Tibial nerve (tissue), 4 donors: ENCODE measurements at regions not wholly inside any gene's neighbourhood (a gene's known extent, or its start where the extent isn't known, plus 50 kb on each side); places are given as distances from the start of the nearest gene placed in this dataset.
"Not testable (repeated sequence)": the region's sequence is repeated elsewhere in the genome, so short reads cannot be mapped to it uniquely, and the experiment has no call there.

Source experiments
- DNase-seq, 2 donors: peaks; one replicate each; pipeline ENCODE4 v3.0.0-alpha.2; 2019; ENCODE audit warnings: low spot score in 2 of 2
- H3K27ac ChIP-seq, 4 donors: fragments of 200-600 bp; sonication (generic) in 3 of 4; one replicate each; pipeline ENCODE4 v1.5.1; 2017 to 2019; ENCODE audit warnings: mild to moderate bottlenecking in 1 of 4
- H3K27me3 ChIP-seq, 2 donors: fragments of 200-600 bp; sonication (generic) in 1 of 2; one replicate each; pipeline versions ENCODE4 v1.5.1 to v1.6.0; 2017 to 2019
- H3K36me3 ChIP-seq, 3 donors: fragments of 200-600 bp; sonication (generic); one replicate each; pipeline ENCODE4 v1.5.1; 2018 to 2019
- H3K4me1 ChIP-seq, 4 donors: fragments of 200-600 bp; sonication (generic) in 3 of 4; one replicate each; pipeline ENCODE4 v1.5.1; 2017 to 2019
- H3K4me3 ChIP-seq, 4 donors: fragments of 200-600 bp; sonication (generic) in 3 of 4; one replicate each; pipeline ENCODE4 v1.5.1; 2017 to 2019; ENCODE audit warnings: mild to moderate bottlenecking in 1 of 4, moderate library complexity in 1 of 4
- H3K9me3 ChIP-seq, 4 donors: fragments of 200-600 bp; sonication (generic) in 3 of 4; one replicate each; pipeline ENCODE4 v1.5.1; 2017 to 2019
- EP300 ChIP-seq, 2 donors: sonication (generic); formaldehyde crosslinking; IDR thresholded peaks; one replicate each; pipeline ENCODE4 v1.6.1; 2017; ENCODE audit warnings: antibody characterized with exemption in 2 of 2, mild to moderate bottlenecking in 1 of 2
- POLR2A ChIP-seq, 2 donors: fragments of 450-650 bp; IDR thresholded peaks; one replicate each; pipeline ENCODE4 v1.6.1; 2017; ENCODE audit warnings: antibody characterized with exemption in 2 of 2, mild to moderate bottlenecking in 2 of 2, moderate library complexity in 2 of 2
- WGBS, 2 donors: methylation state at CpG; one replicate each; pipeline ENCODE4 v1.1.5; 2018; 5-methylcytosine and 5-hydroxymethylcytosine counted together
- TF ChIP-seq, protein P1 (sequence below), 5 experiments: fragments of 200-600 bp in 3 of 5; fragments of 450-650 bp in 2 of 5; sonication (generic) in 3 of 5; IDR thresholded peaks; one replicate each; pipeline ENCODE4 v1.5.1; 2016 to 2019; ENCODE audit warnings: antibody characterized with exemption in 5 of 5, mild to moderate bottlenecking in 3 of 5, moderate library complexity in 2 of 5

DNA sequence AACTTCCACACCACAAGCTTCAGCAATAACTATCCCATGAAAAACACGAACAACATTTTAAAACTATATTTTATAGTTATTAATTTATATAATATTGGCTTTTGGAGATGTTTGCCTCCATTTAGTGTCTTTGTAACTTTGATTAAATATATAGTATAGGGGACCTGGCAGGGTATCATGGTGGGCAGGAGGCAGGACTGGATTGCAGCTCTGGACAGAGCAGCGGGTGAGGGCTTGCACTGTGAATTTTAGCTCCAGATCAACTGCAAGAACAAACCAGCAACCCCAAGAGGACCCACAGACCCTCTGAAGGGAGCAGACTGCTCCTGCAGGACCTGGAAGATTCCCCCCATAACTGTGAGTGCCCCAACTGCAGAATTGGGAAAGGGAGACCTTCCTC, 777.9 kb downstream of the KCNJ2 start:
- TF ChIP-seq, protein P1, sequence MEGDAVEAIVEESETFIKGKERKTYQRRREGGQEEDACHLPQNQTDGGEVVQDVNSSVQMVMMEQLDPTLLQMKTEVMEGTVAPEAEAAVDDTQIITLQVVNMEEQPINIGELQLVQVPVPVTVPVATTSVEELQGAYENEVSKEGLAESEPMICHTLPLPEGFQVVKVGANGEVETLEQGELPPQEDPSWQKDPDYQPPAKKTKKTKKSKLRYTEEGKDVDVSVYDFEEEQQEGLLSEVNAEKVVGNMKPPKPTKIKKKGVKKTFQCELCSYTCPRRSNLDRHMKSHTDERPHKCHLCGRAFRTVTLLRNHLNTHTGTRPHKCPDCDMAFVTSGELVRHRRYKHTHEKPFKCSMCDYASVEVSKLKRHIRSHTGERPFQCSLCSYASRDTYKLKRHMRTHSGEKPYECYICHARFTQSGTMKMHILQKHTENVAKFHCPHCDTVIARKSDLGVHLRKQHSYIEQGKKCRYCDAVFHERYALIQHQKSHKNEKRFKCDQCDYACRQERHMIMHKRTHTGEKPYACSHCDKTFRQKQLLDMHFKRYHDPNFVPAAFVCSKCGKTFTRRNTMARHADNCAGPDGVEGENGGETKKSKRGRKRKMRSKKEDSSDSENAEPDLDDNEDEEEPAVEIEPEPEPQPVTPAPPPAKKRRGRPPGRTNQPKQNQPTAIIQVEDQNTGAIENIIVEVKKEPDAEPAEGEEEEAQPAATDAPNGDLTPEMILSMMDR (IDR thresholded peaks at IDR 0.05): no peak
- no peak for TF ChIP-seq POLR2A (IDR thresholded peaks at IDR 0.05)

DNA sequence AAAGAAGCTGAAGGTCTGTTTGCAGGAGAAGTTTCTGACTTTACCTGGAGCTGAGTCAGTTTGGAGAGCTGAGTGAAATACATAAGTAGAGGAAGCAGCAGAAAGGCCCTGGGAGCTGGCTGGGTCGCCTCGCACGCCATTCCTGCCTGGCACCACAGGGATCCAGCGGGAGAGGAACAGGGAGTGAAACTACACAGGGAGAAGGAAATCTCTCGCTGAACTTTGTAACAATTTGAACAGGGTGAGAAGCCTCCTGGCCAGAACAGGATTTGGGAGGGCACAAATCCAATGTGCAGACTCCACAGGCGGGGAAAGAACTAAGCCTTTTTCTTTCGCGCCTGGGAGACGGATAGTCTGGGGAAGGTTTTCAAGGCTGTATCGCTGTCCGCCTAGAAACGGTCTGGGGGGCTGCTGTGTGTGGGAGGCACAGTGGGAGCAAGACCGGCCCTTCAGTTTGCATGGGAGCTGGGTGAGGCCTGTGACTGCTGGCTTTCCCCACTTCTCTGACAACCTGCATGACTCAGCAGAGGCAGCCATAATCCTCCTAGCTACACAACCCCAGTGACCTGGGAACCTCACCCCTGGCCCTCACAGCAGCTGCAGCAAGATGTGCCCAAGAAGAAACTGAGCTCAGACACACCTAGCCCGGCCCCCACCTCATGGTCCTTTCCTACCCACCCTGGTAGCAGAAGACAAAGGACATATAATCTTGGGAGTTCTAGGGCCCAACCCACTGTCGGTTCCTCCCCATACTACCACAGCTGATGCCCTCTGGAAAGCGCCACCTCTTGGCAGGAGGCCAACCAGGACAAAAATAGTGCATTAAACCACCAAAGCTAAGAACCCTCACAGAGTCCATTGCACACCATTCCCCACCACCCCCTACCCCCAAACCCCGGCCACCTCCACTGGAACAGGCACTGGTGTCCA, 778.6 kb downstream of the KCNJ2 start:
- WGBS, 2 donors: 85 to 92% methylated on average over 16 to 17 of the region's 17 CpGs

More for the DNA sequence above, 777.9 kb downstream of the KCNJ2 start:
- H3K27ac ChIP-seq: no peak overlapping the region
- 88 to 94% methylated on average over 2 of the region's 2 CpGs for WGBS, 2 donors
- DNase-seq: no peak
- H3K4me1 ChIP-seq: no peaks in the 10 kb centered on the region
- H3K9me3 ChIP-seq: no peaks in the 10 kb centered on the region
- H3K4me3 ChIP-seq: no peak overlapping the region
- no peaks in the 10 kb centered on the region for H3K27me3 ChIP-seq
- H3K36me3 ChIP-seq: no peaks in the 10 kb centered on the region

DNA sequence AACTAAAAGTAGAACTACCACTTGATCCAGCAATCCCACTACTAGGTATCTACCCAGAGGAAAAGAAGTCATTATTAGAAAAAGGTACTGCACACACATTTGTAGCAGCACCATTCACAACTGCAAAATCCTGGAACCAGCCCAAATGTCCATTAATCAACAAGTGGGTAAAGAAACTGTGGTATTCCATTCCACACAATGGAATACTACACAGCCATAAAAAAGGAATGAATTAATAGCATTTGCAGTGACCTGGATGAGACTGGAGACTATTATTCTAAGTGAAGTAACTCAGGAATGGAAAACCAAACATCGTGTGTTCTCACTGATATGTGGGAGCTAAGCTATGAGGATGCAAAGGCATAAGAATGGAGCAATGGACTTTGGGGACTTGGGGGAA, 783.8 kb downstream of the KCNJ2 start:
- not testable (repeated sequence) for H3K27ac ChIP-seq, H3K27me3 ChIP-seq, H3K9me3 ChIP-seq, H3K36me3 ChIP-seq, H3K4me1 ChIP-seq, DNase-seq, H3K4me3 ChIP-seq
- WGBS, 2 donors: 83 to 88% methylated on average over 1 of the region's 1 CpG

More for the DNA sequence above, 778.6 kb downstream of the KCNJ2 start:
- DNase-seq: no peak
- no peak for TF ChIP-seq POLR2A (IDR thresholded peaks at IDR 0.05)
- TF ChIP-seq, protein P1 (IDR thresholded peaks at IDR 0.05): no peak
- Histone ChIP-seq H3K9me3 (no peaks in the 10 kb centered on the region), H3K4me1 (no peaks in the 10 kb centered on the region), H3K27ac (no peak overlapping the region), H3K27me3 (no peaks in the 10 kb centered on the region), H3K36me3 (no peaks in the 10 kb centered on the region), H3K4me3 (no peak overlapping the region)

DNA sequence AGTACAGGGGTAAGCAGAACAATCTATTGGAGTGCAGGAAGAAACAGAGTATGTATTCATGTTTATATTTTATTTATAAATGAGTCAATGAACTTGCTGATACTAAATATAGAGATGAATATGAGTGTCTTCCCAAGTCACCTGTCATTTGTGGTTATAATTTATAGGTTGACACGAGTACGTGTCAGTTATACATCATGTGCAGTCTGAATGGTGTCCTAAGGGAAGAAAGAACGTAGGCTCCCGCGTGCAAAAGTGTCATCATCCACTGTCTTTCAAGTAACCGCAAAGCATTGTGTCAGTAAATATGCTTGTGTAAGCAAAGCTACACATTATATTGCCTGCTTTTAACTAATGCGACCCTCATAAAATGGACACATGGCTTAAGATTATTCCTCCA, 786.1 kb downstream of the KCNJ2 start:
- H3K9me3 ChIP-seq: no peaks in the 10 kb centered on the region
- H3K27me3 ChIP-seq: no peaks in the 10 kb centered on the region
- H3K36me3 ChIP-seq: no peaks in the 10 kb centered on the region
- WGBS, 2 donors: 67 to 68% methylated on average over 7 of the region's 7 CpGs
- H3K4me3 ChIP-seq: no peak overlapping the region
- no peak for DNase-seq
- no peak overlapping the region for H3K27ac ChIP-seq
- H3K4me1 ChIP-seq: no peaks in the 10 kb centered on the region
- TF ChIP-seq POLR2A (IDR thresholded peaks at IDR 0.05) (no peak), EP300 (IDR thresholded peaks at IDR 0.05) (no peak)
- TF ChIP-seq, protein P1 (IDR thresholded peaks at IDR 0.05): no peak

DNA sequence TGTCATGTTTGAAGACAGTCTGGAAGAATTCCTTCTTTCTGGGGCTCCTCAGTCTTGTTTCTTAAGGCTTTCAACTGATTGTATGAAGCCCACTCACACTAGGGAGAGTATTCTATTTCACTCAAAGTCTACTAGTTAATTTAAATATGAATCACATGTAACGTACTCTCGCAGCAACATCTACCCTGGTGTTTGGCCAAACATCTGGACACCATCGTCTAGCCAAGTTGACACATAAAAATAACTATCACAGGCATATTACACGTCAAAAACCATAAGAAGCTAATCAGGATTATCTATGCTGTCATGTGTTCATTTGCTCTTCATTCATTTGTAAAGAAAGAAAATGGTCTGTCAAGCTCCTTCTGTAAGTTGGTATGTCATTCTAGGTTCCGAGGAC, 787.4 kb downstream of the KCNJ2 start:
- 67 to 68% methylated on average over 5 of the region's 5 CpGs for WGBS, 2 donors
- no peak for DNase-seq

More for the DNA sequence above, 787.4 kb downstream of the KCNJ2 start:
- no peak overlapping the region for H3K4me3 ChIP-seq
- H3K4me1 ChIP-seq: no peaks in the 10 kb centered on the region
- no peaks in the 10 kb centered on the region for H3K36me3 ChIP-seq
- no peak overlapping the region for H3K27ac ChIP-seq
- TF ChIP-seq, protein P1 (IDR thresholded peaks at IDR 0.05): no peak
- TF ChIP-seq POLR2A (IDR thresholded peaks at IDR 0.05) (no peak), EP300 (IDR thresholded peaks at IDR 0.05) (no peak)
- H3K27me3 ChIP-seq: no peaks in the 10 kb centered on the region
- H3K9me3 ChIP-seq: no peaks in the 10 kb centered on the region
